Kidney glomerular epithelial cell (primary cell): ENCODE measurements at regions not wholly inside any gene's neighbourhood (a gene's known extent, or its start where the extent isn't known, plus 50 kb on each side); places are given as distances from the start of the nearest gene placed in this dataset.

Experiments
- DNase-seq: peaks from one replicate; lab custom pipeline; 2025; lab: John Stamatoyannopoulos, UW

- no peak for DNase-seq
These were observed 450.1 kb upstream of the SLITRK1 start for GRCh38 chr13:84332346-84332745.

- DNase-seq, result no peak
These were observed 433.3 kb upstream of the SLITRK1 start for GRCh38 chr13:84315527-84315926.

GRCh38 chr13:84303035-84303434, 420.8 kb upstream of the SLITRK1 start:
- no peak for DNase-seq

GRCh38 chr13:84297251-84297650, 415.0 kb upstream of the SLITRK1 start:
- DNase-seq, result no peak

GRCh38 chr13:84296401-84296800, 414.1 kb upstream of the SLITRK1 start:
- DNase-seq, result no peak

- DNase-seq, result no peak
These were observed 412.3 kb upstream of the SLITRK1 start for GRCh38 chr13:84294576-84294975.

GRCh38 chr13:84290386-84290785, 408.1 kb upstream of the SLITRK1 start:
- no peak for DNase-seq

GRCh38 chr13:84279166-84279565, 396.9 kb upstream of the SLITRK1 start:
- DNase-seq, result no peak

- no peak for DNase-seq
These were observed 390.7 kb upstream of the SLITRK1 start for GRCh38 chr13:84272877-84273562.

- DNase-seq, result no peak
These were observed 383.0 kb upstream of the SLITRK1 start for GRCh38 chr13:84265257-84265764.

- no peak for DNase-seq
These were observed 381.2 kb upstream of the SLITRK1 start for GRCh38 chr13:84263354-84264069.

GRCh38 chr13:84255226-84255797, 373.0 kb upstream of the SLITRK1 start:
- DNase-seq, result no peak

GRCh38 chr13:84249463-84249862, 367.2 kb upstream of the SLITRK1 start:
- no peak for DNase-seq

GRCh38 chr13:84243340-84243739, 361.1 kb upstream of the SLITRK1 start:
- DNase-seq, result no peak

GRCh38 chr13:84239032-84239431, 356.8 kb upstream of the SLITRK1 start:
- no peak for DNase-seq

- DNase-seq, result no peak
These were observed 356.1 kb upstream of the SLITRK1 start for GRCh38 chr13:84238381-84238780.

- no peak for DNase-seq
These were observed 354.9 kb upstream of the SLITRK1 start for GRCh38 chr13:84237143-84237542.

- no peak for DNase-seq
These were observed 352.1 kb upstream of the SLITRK1 start for GRCh38 chr13:84234416-84234815.

GRCh38 chr13:84230568-84230967, 348.3 kb upstream of the SLITRK1 start:
- DNase-seq, result no peak

GRCh38 chr13:84211048-84211447, 328.8 kb upstream of the SLITRK1 start:
- no peak for DNase-seq

GRCh38 chr13:84208246-84208910, 326.1 kb upstream of the SLITRK1 start:
- DNase-seq, result no peak

GRCh38 chr13:84207509-84207908, 325.2 kb upstream of the SLITRK1 start:
- no peak for DNase-seq

- no peak for DNase-seq
These were observed 318.7 kb upstream of the SLITRK1 start for GRCh38 chr13:84200971-84201370.
